B cell (primary cell): ENCODE measurements at regions not wholly inside any gene's neighbourhood (a gene's known extent, or its start where the extent isn't known, plus 50 kb on each side); places are given as distances from the start of the nearest gene placed in this dataset.
A peak's percentile ranks its signal among the peaks of the same experiment; 100 is the strongest.

ENCODE experiments used
- ATAC-seq: fragments of 200-7000 bp; cut with Tn5 transposase; one replicate; pipeline ENCODE4 v1.10.0; 2021; ENCODE audit warnings: low read depth, mild to moderate bottlenecking, moderate number of reproducible peaks, moderate library complexity
- CTCF ChIA-PET: fragments of 350-600 bp; sonication (Branson Sonifier 250); formaldehyde crosslinking; loops from one replicate; lab custom pipeline; 2021; ENCODE audit warnings: antibody characterized with exemption, inconsistent platforms; lab: Charles Lee
- POLR2A ChIA-PET: fragments of 350-600 bp; sonication (Branson Sonifier 250); formaldehyde crosslinking; loops from one replicate; lab custom pipeline; 2021; ENCODE audit warnings: antibody characterized with exemption; lab: Charles Lee
- DNase-seq: peaks from one replicate; pipeline ENCODE4 v3.0.0; 2013
- H2AFZ ChIP-seq: 2 replicates; pipeline ENCODE4 v1.6.1; 2012; ENCODE audit warnings: mild to moderate bottlenecking, low read depth, low read length; ENCODE audit not compliant: insufficient read depth, poor library complexity, severe bottlenecking
- H3K27ac ChIP-seq, 2 donors: 1 replicate in 1 of 2; 2 replicates in 1 of 2; pipeline ENCODE4 v1.5.1; 2012 to 2013; ENCODE audit warnings: low read length in 2 of 2, mild to moderate bottlenecking in 2 of 2, moderate library complexity in 1 of 2
- H3K27me3 ChIP-seq, 4 experiments: fragments of 200-600 bp in 1 of 4; sonication (generic) in 1 of 4; replicated peaks in 1 of 4; 1 replicate in 2 of 4; 2 replicates in 2 of 4; pipeline versions ENCODE4 v1.6.1 to v1.7.0; 2013 to 2016; ENCODE audit warnings: low read length in 3 of 4, mild to moderate bottlenecking in 2 of 4, mixed read lengths in 1 of 4, moderate library complexity in 1 of 4; ENCODE audit not compliant: insufficient read depth in 4 of 4, control insufficient read depth in 3 of 4; ENCODE audit errors: control extremely low read depth in 1 of 4
- H3K36me3 ChIP-seq, 2 experiments: replicated peaks in 1 of 2; 1 replicate in 1 of 2; 2 replicates in 1 of 2; pipeline versions ENCODE4 v1.6.1 to v1.7.1; 2013; ENCODE audit warnings: low read length in 1 of 2; ENCODE audit not compliant: insufficient read depth in 2 of 2, control insufficient read depth in 1 of 2; ENCODE audit errors: control extremely low read depth in 1 of 2, extremely low read depth in 1 of 2
- H3K4me1 ChIP-seq, 2 donors: fragments of 200-600 bp in 1 of 2; sonication (generic) in 1 of 2; 1 replicate in 1 of 2; 2 replicates in 1 of 2; pipeline versions ENCODE4 v1.5.1 to v1.6.1; 2013 to 2017; ENCODE audit warnings: low read length in 2 of 2; ENCODE audit not compliant: control insufficient read depth in 2 of 2, insufficient read depth in 2 of 2
- H3K4me2 ChIP-seq: replicated peaks from 2 replicates; pipeline ENCODE3; 2012; ENCODE audit warnings: mild to moderate bottlenecking, low read depth, low read length; ENCODE audit not compliant: poor library complexity, severe bottlenecking
- H3K4me3 ChIP-seq, 5 experiments: fragments of 200-600 bp in 1 of 5; sonication (generic) in 1 of 5; 1 replicate in 3 of 5; 2 replicates in 2 of 5; pipeline versions ENCODE4 v1.5.1 to v1.7.0; 2011 to 2016; ENCODE audit warnings: low read length in 4 of 5, mild to moderate bottlenecking in 4 of 5, low read depth in 2 of 5, control low read depth in 1 of 5, moderate library complexity in 1 of 5; ENCODE audit not compliant: insufficient read depth in 1 of 5; ENCODE audit errors: control extremely low read depth in 1 of 5, extremely low read depth in 1 of 5
- H3K79me2 ChIP-seq: fragments of 200-600 bp; sonication (generic); one replicate; pipeline ENCODE4 v1.6.0; 2016; ENCODE audit warnings: low read length; ENCODE audit not compliant: control insufficient read depth, insufficient read depth
- H3K9ac ChIP-seq: fragments of 200-600 bp; sonication (generic); 2 replicates; pipeline ENCODE4 v1.6.1; 2017; ENCODE audit warnings: mild to moderate bottlenecking, low read length, moderate library complexity
- H3K9me3 ChIP-seq, 3 donors: one replicate each; pipeline versions ENCODE4 v1.6.1 to v1.7.1; 2013; ENCODE audit warnings: low read length in 2 of 3; ENCODE audit not compliant: control insufficient read depth in 2 of 3, insufficient read depth in 1 of 3; ENCODE audit errors: control extremely low read depth in 1 of 3
- H4K20me1 ChIP-seq: 2 replicates; pipeline ENCODE4 v1.6.0; 2012; ENCODE audit warnings: mild to moderate bottlenecking, low read length; ENCODE audit not compliant: insufficient read depth, control insufficient read depth, poor library complexity, severe bottlenecking
- H3K27ac Mint-ChIP-seq: one replicate; pipeline ENCODE4 v1.8.0; 2021; ENCODE audit warnings: mixed read lengths
- H3K27me3 Mint-ChIP-seq: one replicate; pipeline ENCODE4 v1.8.0; 2021; ENCODE audit warnings: mixed read lengths
- H3K4me1 Mint-ChIP-seq: one replicate; pipeline ENCODE4 v1.8.0; 2021; ENCODE audit warnings: mixed read lengths
- H3K4me3 Mint-ChIP-seq: one replicate; pipeline ENCODE4 v1.8.0; 2021; ENCODE audit warnings: mixed read lengths
- H3K9me3 Mint-ChIP-seq: one replicate; pipeline ENCODE4 v1.8.0; 2022; ENCODE audit warnings: mixed read lengths; ENCODE audit not compliant: insufficient read depth
- CTCF ChIP-seq: fragments of 200-600 bp; IDR thresholded peaks from one replicate; pipeline ENCODE4 v1.8.0; 2022; ENCODE audit warnings: antibody characterized with exemption, mild to moderate bottlenecking
- EZH2 ChIP-seq: IDR thresholded peaks from 2 replicates; pipeline ENCODE4 v1.6.1; 2012; ENCODE audit warnings: borderline replicate concordance, low read depth, mild to moderate bottlenecking, moderate library complexity, low read length; ENCODE audit not compliant: insufficient read depth, poor library complexity, severe bottlenecking
- WGBS: methylation state at CpG from one replicate; pipeline ENCODE4 v1.1.5; 2013; ENCODE audit warnings: missing lambda C conversion rate; ENCODE audit not compliant: insufficient coverage; 5-methylcytosine and 5-hydroxymethylcytosine counted together
- intact Hi-C: fragments of 100-400 bp; cut with micrococcal nuclease; formaldehyde crosslinking; loops from one replicate; pipeline ENCODE4 v1.10.0; 2022

DNA sequence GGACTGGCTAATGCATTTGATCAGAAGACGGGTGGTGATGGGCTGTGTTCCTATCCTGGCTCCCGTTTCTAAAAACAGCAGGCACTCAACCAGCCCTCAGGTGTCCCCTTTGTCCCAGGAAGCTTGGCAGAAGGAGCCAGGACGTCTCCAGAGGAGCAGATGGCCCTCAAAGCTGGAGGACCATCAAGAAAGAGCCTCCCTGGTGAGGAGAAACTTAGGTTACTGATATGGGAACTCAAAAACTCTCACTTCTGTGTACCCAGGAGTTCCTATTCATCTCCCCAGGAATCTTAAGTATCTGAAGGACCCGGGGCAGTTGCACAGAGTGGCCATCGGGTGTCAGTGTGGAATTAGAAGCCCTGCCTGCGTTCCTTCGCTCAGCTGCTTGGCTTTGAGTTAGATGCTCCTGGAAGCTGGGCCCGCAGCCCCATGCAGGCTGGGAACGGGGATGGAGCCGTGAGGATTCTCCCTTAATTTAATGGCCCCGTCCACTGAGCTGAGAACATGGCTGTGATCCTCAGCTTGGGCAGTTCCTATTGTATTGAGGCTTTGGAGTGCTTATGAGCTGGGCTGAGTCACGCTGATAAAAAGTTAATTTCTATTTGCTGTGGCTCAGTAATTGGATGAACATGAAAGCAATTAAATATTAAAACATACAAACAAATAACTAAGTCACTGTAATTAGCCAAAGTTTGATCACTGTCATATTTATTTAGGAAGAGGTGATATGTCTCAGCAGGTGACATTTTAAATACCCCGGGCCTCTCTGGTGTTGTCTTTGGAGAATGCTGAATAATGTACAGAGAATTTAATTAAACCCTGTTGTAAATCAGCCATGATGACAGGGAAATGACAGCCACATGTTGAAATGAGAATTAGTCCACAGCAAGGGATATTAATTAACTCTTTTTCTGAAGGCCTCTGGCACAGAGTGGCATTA, 402.1 kb downstream of the SEC14L1 start:
- 18% methylated on average over 9 of the region's 13 CpGs for WGBS
- Mint-ChIP-seq H3K27ac (no peak overlapping the region), H3K9me3 (no peaks in the 10 kb centered on the region), H3K4me1 (no peaks in the 10 kb centered on the region), H3K4me3 (no peak overlapping the region), H3K27me3 (peaks cover 33% of the 10 kb centered on the region)
- no peak overlapping the region for H3K27ac ChIP-seq
- no peaks in the 10 kb centered on the region for H3K4me1 ChIP-seq
- no peaks in the 10 kb centered on the region for H3K9me3 ChIP-seq
- no peak overlapping the region for H3K4me3 ChIP-seq
- no peak overlapping the region for H2AFZ ChIP-seq
- DNase-seq, result peak; percentile 73
- no peaks in the 10 kb centered on the region for H3K36me3 ChIP-seq
- peaks cover 0 to 16% (median 1%) of the 10 kb centered on the region in 4 experiments for H3K27me3 ChIP-seq
- no peak overlapping the region for H3K9ac ChIP-seq
- POLR2A ChIA-PET, result no interaction called here
- H3K79me2 ChIP-seq, result no peaks in the 10 kb centered on the region
- intact Hi-C loops, result loop anchor here (1.0 kb wide), 2 partner anchors 229 to 471 kb away; no protein-coding TSS in a partner anchor
- TF ChIP-seq EZH2, result no peak
- TF ChIP-seq CTCF, result peak; percentile 80
- ATAC-seq, result peak; percentile 61
- H4K20me1 ChIP-seq, result no peaks in the 10 kb centered on the region
- no peak overlapping the region for H3K4me2 ChIP-seq
- CTCF ChIA-PET, result interaction anchor here (0.6 to 6.8 kb wide), 17 partner anchors 10 to 542 kb away, joined by 3 to 199 read pairs (median 4); no protein-coding TSS in a partner anchor

GRCh38 chr17:77543801-77544200, 403.0 kb downstream of the SEC14L1 start:
- intact Hi-C loops, result no loop called here
- 97% methylated on average over 15 of the region's 15 CpGs for WGBS
- H3K4me3 ChIP-seq, result no peak overlapping the region
- H3K27me3 ChIP-seq, result peaks cover 0 to 16% (median 1%) of the 10 kb centered on the region in 4 experiments
- H3K9me3 Mint-ChIP-seq, result no peaks in the 10 kb centered on the region
- no peaks in the 10 kb centered on the region for H3K4me1 Mint-ChIP-seq
- H4K20me1 ChIP-seq, result no peaks in the 10 kb centered on the region
- H3K4me2 ChIP-seq, result no peak overlapping the region
- H2AFZ ChIP-seq, result no peak overlapping the region
- no peak for ATAC-seq
- no peak overlapping the region for H3K27ac Mint-ChIP-seq
- H3K9ac ChIP-seq, result no peak overlapping the region
- peaks cover 27% of the 10 kb centered on the region for H3K27me3 Mint-ChIP-seq
- ChIA-PET POLR2A (no interaction called here), CTCF (interaction anchor here (2.1 to 6.8 kb wide), 3 partner anchors 213 to 472 kb away, joined by 8 to 199 read pairs (median 14); no protein-coding TSS in a partner anchor)
- no peak for DNase-seq
- no peaks in the 10 kb centered on the region for H3K79me2 ChIP-seq
- no peak overlapping the region for H3K4me3 Mint-ChIP-seq
- H3K4me1 ChIP-seq, result no peaks in the 10 kb centered on the region
- H3K36me3 ChIP-seq, result no peaks in the 10 kb centered on the region
- TF ChIP-seq EZH2 (no peak), CTCF (no peak)
- no peak overlapping the region for H3K27ac ChIP-seq
- H3K9me3 ChIP-seq, result no peaks in the 10 kb centered on the region
